ENCODE measurements at regions not wholly inside any gene's neighbourhood (a gene's known extent, or its start where the extent isn't known, plus 50 kb on each side); places are given as distances from the start of the nearest gene placed in this dataset.
A peak's percentile ranks its signal among the peaks of the same experiment; 100 is the strongest.
"Not testable (repeated sequence)": the region's sequence is repeated elsewhere in the genome, so short reads cannot be mapped to it uniquely, and the experiment has no call there.

DNA sequence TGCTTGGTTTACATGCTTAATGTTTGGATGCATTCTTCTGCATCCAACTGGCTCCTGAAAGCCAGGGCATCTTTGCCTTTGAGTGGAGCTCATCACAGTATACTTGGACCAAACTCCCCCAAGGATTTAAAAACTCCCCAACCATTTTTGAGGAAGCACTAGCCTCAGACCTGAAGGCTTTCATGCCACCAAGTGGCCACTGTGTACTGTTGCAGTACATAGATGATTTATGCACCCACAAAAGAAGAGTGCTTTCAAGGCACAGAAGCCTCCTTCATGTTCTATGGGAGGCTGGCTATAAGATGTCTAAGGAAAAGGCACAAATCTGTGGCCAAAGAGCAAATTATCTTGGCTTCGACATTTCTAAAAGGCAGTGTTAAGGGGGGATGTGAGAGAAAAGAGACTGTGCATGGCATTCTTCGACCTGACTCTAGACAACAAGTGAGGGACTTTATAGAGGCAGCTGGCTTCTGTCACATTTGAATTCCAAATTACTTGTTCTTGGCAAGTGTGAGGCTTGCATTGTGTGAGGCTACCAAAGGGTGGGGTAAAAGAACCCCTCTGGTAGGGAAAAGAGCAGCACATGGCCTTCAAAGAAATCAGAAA is 224.2 kb upstream of the HSFY2 start:
- DNase-seq (ENCODE audit: low read depth, low spot score) (no peak), ATAC-seq (no peak)
- POLR2A ChIA-PET, result no interaction called here
- Histone ChIP-seq H3K4me3 (ENCODE audit: low read depth in 2 of 2, low read length in 2 of 2) (no peak overlapping the region), H3K27me3 (ENCODE audit: control insufficient read depth, insufficient read depth, low read length) (no peaks in the 10 kb centered on the region), H3K27ac (ENCODE audit: low read length) (no peak overlapping the region), H3K36me3 (ENCODE audit: control insufficient read depth, insufficient read depth, low read length) (no peaks in the 10 kb centered on the region), H3K9me3 (ENCODE audit: control insufficient read depth, insufficient read depth, low read depth, low read length) (no peaks in the 10 kb centered on the region), H3K4me1 (ENCODE audit: control insufficient read depth, insufficient read depth, low read length) (no peaks in the 10 kb centered on the region)
- TF ChIP-seq SIN3A (IDR thresholded peaks at IDR 0.05; ENCODE audit: borderline replicate concordance, insufficient read depth, low read depth, low read length) (no peak), POLR2AphosphoS5 (IDR thresholded peaks at IDR 0.05; ENCODE audit: low read depth, low read length) (no peak), TCF7L2 (IDR thresholded peaks at IDR 0.05; ENCODE audit: low read depth, low read length) (no peak)
- TF ChIP-seq, protein P1, sequence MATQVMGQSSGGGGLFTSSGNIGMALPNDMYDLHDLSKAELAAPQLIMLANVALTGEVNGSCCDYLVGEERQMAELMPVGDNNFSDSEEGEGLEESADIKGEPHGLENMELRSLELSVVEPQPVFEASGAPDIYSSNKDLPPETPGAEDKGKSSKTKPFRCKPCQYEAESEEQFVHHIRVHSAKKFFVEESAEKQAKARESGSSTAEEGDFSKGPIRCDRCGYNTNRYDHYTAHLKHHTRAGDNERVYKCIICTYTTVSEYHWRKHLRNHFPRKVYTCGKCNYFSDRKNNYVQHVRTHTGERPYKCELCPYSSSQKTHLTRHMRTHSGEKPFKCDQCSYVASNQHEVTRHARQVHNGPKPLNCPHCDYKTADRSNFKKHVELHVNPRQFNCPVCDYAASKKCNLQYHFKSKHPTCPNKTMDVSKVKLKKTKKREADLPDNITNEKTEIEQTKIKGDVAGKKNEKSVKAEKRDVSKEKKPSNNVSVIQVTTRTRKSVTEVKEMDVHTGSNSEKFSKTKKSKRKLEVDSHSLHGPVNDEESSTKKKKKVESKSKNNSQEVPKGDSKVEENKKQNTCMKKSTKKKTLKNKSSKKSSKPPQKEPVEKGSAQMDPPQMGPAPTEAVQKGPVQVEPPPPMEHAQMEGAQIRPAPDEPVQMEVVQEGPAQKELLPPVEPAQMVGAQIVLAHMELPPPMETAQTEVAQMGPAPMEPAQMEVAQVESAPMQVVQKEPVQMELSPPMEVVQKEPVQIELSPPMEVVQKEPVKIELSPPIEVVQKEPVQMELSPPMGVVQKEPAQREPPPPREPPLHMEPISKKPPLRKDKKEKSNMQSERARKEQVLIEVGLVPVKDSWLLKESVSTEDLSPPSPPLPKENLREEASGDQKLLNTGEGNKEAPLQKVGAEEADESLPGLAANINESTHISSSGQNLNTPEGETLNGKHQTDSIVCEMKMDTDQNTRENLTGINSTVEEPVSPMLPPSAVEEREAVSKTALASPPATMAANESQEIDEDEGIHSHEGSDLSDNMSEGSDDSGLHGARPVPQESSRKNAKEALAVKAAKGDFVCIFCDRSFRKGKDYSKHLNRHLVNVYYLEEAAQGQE (IDR thresholded peaks at IDR 0.05; ENCODE audit: insufficient read depth in 1 of 2, low read depth in 2 of 2, low read length in 1 of 2), result no peak
- TF ChIP-seq, protein P2, sequence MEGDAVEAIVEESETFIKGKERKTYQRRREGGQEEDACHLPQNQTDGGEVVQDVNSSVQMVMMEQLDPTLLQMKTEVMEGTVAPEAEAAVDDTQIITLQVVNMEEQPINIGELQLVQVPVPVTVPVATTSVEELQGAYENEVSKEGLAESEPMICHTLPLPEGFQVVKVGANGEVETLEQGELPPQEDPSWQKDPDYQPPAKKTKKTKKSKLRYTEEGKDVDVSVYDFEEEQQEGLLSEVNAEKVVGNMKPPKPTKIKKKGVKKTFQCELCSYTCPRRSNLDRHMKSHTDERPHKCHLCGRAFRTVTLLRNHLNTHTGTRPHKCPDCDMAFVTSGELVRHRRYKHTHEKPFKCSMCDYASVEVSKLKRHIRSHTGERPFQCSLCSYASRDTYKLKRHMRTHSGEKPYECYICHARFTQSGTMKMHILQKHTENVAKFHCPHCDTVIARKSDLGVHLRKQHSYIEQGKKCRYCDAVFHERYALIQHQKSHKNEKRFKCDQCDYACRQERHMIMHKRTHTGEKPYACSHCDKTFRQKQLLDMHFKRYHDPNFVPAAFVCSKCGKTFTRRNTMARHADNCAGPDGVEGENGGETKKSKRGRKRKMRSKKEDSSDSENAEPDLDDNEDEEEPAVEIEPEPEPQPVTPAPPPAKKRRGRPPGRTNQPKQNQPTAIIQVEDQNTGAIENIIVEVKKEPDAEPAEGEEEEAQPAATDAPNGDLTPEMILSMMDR (IDR thresholded peaks at IDR 0.05), result no peak
- intact Hi-C loops (cut with micrococcal nuclease; ENCODE audit: unreplicated experiment), result no loop called here
- no TSS peak for BruUV-seq (replicated peaks)
- CTCF ChIA-PET, result no interaction called here
- in situ Hi-C loops (cut with HindIII; ENCODE audit: low pct_unique_long_range_greater_than_20kb, low sequenced_read_pairs), result no loop called here

DNA sequence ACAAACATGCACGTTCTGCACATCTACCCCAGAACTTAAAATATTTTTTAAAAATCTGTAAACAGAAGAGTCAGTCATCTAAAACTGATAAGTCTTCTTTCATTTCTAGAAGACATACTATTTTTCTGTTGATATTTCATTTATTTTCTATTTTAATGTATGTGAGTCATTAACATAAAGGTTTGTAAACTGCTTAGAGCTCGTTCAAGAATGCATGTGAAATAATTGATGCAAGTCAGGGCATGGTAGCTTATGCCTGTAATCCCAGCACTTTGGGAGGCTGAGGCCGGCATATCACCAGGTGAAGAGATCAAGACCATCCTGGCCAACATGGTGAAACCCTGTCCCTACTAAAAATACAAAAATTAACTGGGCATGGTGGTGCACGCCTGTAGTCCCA is 219.9 kb upstream of the HSFY2 start:
- no TSS peak for BruUV-seq (replicated peaks)
- ATAC-seq (no peak), DNase-seq (ENCODE audit: low read depth, low spot score) (no peak)
- POLR2A ChIA-PET, result no interaction called here
- Histone ChIP-seq H3K36me3 (ENCODE audit: control insufficient read depth, insufficient read depth, low read length) (no peaks in the 10 kb centered on the region), H3K27me3 (ENCODE audit: control insufficient read depth, insufficient read depth, low read length) (no peaks in the 10 kb centered on the region), H3K9me3 (ENCODE audit: control insufficient read depth, insufficient read depth, low read depth, low read length) (no peaks in the 10 kb centered on the region), H3K4me3 (ENCODE audit: low read depth in 2 of 2, low read length in 2 of 2) (no peak overlapping the region), H3K27ac (ENCODE audit: low read length) (no peak overlapping the region), H3K4me1 (ENCODE audit: control insufficient read depth, insufficient read depth, low read length) (no peaks in the 10 kb centered on the region)
- no peak for TF ChIP-seq POLR2AphosphoS5 (IDR thresholded peaks at IDR 0.05; ENCODE audit: low read depth, low read length)
- TF ChIP-seq, protein P2 (IDR thresholded peaks at IDR 0.05), result no peak
- TF ChIP-seq, protein P1 (IDR thresholded peaks at IDR 0.05; ENCODE audit: insufficient read depth in 1 of 2, low read depth in 2 of 2, low read length in 1 of 2), result no peak
- no peak for TF ChIP-seq SIN3A (IDR thresholded peaks at IDR 0.05; ENCODE audit: borderline replicate concordance, insufficient read depth, low read depth, low read length)
- no peak for TF ChIP-seq TCF7L2 (IDR thresholded peaks at IDR 0.05; ENCODE audit: low read depth, low read length)
- CTCF ChIA-PET, result no interaction called here
- intact Hi-C loops (cut with micrococcal nuclease; ENCODE audit: unreplicated experiment), result no loop called here
- in situ Hi-C loops (cut with HindIII; ENCODE audit: low pct_unique_long_range_greater_than_20kb, low sequenced_read_pairs), result no loop called here

DNA sequence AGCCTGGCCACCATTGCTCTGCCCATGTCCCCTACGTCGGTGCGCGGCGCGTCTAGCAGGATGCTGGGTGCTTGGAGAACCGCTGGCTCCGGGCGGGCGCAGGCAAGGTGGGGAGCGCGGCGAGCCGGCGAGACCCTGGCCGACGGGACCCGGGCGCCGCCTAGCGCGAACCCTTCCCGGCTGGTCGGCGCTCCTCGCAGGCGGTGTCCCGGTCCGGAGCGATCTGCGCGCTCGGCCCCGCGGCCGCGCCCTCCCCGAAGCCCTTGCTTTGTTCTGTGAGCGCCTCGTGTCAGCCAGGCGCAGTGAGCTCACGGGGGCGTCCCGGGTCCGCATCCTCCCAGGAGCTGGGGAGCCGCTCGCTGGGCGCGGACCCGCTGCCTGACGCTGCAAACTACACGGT is 219.1 kb upstream of the HSFY2 start:
- POLR2A ChIA-PET; in situ Hi-C loops (cut with HindIII; ENCODE audit: low pct_unique_long_range_greater_than_20kb, low sequenced_read_pairs); intact Hi-C loops (cut with micrococcal nuclease; ENCODE audit: unreplicated experiment); H3K27ac ChIP-seq (ENCODE audit: low read length); H3K4me3 ChIP-seq (ENCODE audit: low read depth in 2 of 2, low read length in 2 of 2); H3K9me3 ChIP-seq (ENCODE audit: control insufficient read depth, insufficient read depth, low read depth, low read length); H3K36me3 ChIP-seq (ENCODE audit: control insufficient read depth, insufficient read depth, low read length); H3K27me3 ChIP-seq (ENCODE audit: control insufficient read depth, insufficient read depth, low read length); DNase-seq (ENCODE audit: low read depth, low spot score); H3K4me1 ChIP-seq (ENCODE audit: control insufficient read depth, insufficient read depth, low read length); CTCF ChIA-PET; BruUV-seq (replicated peaks): not testable (repeated sequence)
- ATAC-seq, result peak; percentile 66; the same call in 1 of the 2 replicates
